ENCODE measurements at regions not wholly inside any gene's neighbourhood (a gene's known extent, or its start where the extent isn't known, plus 50 kb on each side); places are given as distances from the start of the nearest gene placed in this dataset.

- Mint-ChIP-seq H3K9me3 (no peaks in the 10 kb centered on the region), H3K4me3 (no peak overlapping the region), H3K27me3 (ENCODE audit: low read depth) (no peaks in the 10 kb centered on the region), H3K4me1 (peaks cover 4 to 11% of the 10 kb centered on the region in 2 experiments), H3K27ac (no peak overlapping the region), H3K36me3 (ENCODE audit: insufficient read depth in 1 of 3, low read depth in 3 of 3) (no peaks in the 10 kb centered on the region)
- H2BK12ac ChIP-seq (ENCODE audit: insufficient read length, low read depth, low read length): no peak overlapping the region
- no peaks in the 10 kb centered on the region for H3K9me3 ChIP-seq (ENCODE audit: control insufficient read depth, low read depth, low read length)
- H3K4me2 ChIP-seq (ENCODE audit: insufficient read depth, insufficient read length, low read length): no peak overlapping the region
- no peak overlapping the region for H3K14ac ChIP-seq (ENCODE audit: insufficient read depth, low read length)
- H3K56ac ChIP-seq (ENCODE audit: insufficient read length, low read depth, low read length): no peak overlapping the region
- no peaks in the 10 kb centered on the region; the same call in 1 of the 2 replicates for H3K4me1 ChIP-seq (ENCODE audit: insufficient read depth, low read length)
- no peak overlapping the region for H4K8ac ChIP-seq (replicated peaks; ENCODE audit: insufficient read length, low read depth, low read length)
- no peak overlapping the region for H3K27ac ChIP-seq (ENCODE audit: insufficient read length, low read depth, low read length)
- H3T11ph ChIP-seq (ENCODE audit: low read length): no peak overlapping the region
- no peak overlapping the region for H2BK15ac ChIP-seq (ENCODE audit: low read depth, low read length)
- no peak overlapping the region for H2BK5ac ChIP-seq (ENCODE audit: insufficient read length, low read length)
- no peaks in the 10 kb centered on the region for H3K79me1 ChIP-seq (ENCODE audit: insufficient read depth, low read depth, low read length, poor library complexity, severe bottlenecking)
- no peak overlapping the region for H2AK5ac ChIP-seq (ENCODE audit: insufficient read length, low read length)
- no peak overlapping the region for H4K91ac ChIP-seq (ENCODE audit: insufficient read length, low read depth, low read length)
- no peaks in the 10 kb centered on the region for H4K20me1 ChIP-seq (ENCODE audit: control insufficient read depth, insufficient read depth, insufficient read length)
- H4K5ac ChIP-seq (ENCODE audit: insufficient read length, low read depth, low read length): no peak overlapping the region
- H3K9ac ChIP-seq (ENCODE audit: extremely low read depth, insufficient read length, low read length): no peak overlapping the region
- H3K27me3 ChIP-seq (ENCODE audit: insufficient read depth, low read length): no peaks in the 10 kb centered on the region
- H2BK20ac ChIP-seq (ENCODE audit: low read depth, low read length, poor library complexity, severe bottlenecking): no peak overlapping the region
- no peak overlapping the region for H3K4ac ChIP-seq (ENCODE audit: low read depth, low read length)
- no peaks in the 10 kb centered on the region for H3K79me2 ChIP-seq (ENCODE audit: insufficient read depth, low read length)
- no peak for DNase-seq
- TF ChIP-seq CTCF (conservative IDR thresholded peaks at IDR 0.05): no peak
- no peak overlapping the region for H2AFZ ChIP-seq (ENCODE audit: low read length)
- WGBS (ENCODE audit: extremely low coverage, insufficient read length, low lambda C conversion rate): no CpG with 5 or more reads among the region's 2 CpGs
- H3K23me2 ChIP-seq (ENCODE audit: insufficient read length, low read depth, low read length, poor library complexity, severe bottlenecking): no peaks in the 10 kb centered on the region
- H3K23ac ChIP-seq (ENCODE audit: insufficient read length, low read depth, low read length): no peak overlapping the region
- no peak overlapping the region for H3K18ac ChIP-seq (ENCODE audit: insufficient read length, low read depth, low read length)
- H2BK120ac ChIP-seq (ENCODE audit: low read depth, low read length, poor library complexity, severe bottlenecking): no peak overlapping the region
Measured at GRCh38 chr4:145337391-145337790, 144.3 kb upstream of the SMAD1 start.
